DND-41 (cell line): ENCODE measurements at regions not wholly inside any gene's neighbourhood (a gene's known extent, or its start where the extent isn't known, plus 50 kb on each side); places are given as distances from the start of the nearest gene placed in this dataset.

Source experiments
- ATAC-seq: fragments of 200-7000 bp; cut with Tn5 transposase; 3 replicates; pipeline ENCODE4 v1.9.1; 2021; ENCODE audit warnings: low read depth; ENCODE audit not compliant: insufficient read depth
- DNase-seq: peaks from one replicate; pipeline ENCODE4 v3.0.0-alpha.2; 2020
- H2AFZ ChIP-seq: 2 replicates; pipeline ENCODE4 v1.6.0; 2012; ENCODE audit warnings: low read depth, low read length
- H3K27ac ChIP-seq: 2 replicates; pipeline ENCODE4 v1.5.1; 2012; ENCODE audit warnings: low read length, inconsistent platforms
- H3K27me3 ChIP-seq: fragments of 200-600 bp; sonication (generic); 2 replicates; pipeline ENCODE4 v1.6.0; 2012; ENCODE audit warnings: low read length, mild to moderate bottlenecking, inconsistent platforms; ENCODE audit not compliant: insufficient read depth, poor library complexity
- H3K36me3 ChIP-seq: 2 replicates; pipeline ENCODE4 v1.5.1; 2012; ENCODE audit warnings: low read length, inconsistent platforms; ENCODE audit not compliant: insufficient read depth
- H3K4me1 ChIP-seq: 2 replicates; pipeline ENCODE4 v1.5.1; 2012; ENCODE audit warnings: mild to moderate bottlenecking, low read length; ENCODE audit not compliant: insufficient read depth
- H3K4me2 ChIP-seq: 2 replicates; pipeline ENCODE4 v1.6.0; 2012; ENCODE audit warnings: mild to moderate bottlenecking, moderate library complexity, low read length, inconsistent platforms; ENCODE audit not compliant: insufficient read depth
- H3K4me3 ChIP-seq, 2 experiments: fragments of 200-600 bp in 1 of 2; shearing (Covaris generic) in 1 of 2; 2 replicates each; pipeline ENCODE4 v1.5.1; 2012 to 2016; ENCODE audit warnings: inconsistent platforms in 2 of 2, low read length in 2 of 2, mild to moderate bottlenecking in 2 of 2, low read depth in 1 of 2, moderate library complexity in 1 of 2
- H3K79me2 ChIP-seq: 2 replicates; pipeline ENCODE4 v1.6.0; 2012; ENCODE audit warnings: low read length, inconsistent platforms; ENCODE audit not compliant: insufficient read depth
- H3K9ac ChIP-seq: 2 replicates; pipeline ENCODE4 v1.6.0; 2012; ENCODE audit warnings: low read depth, mild to moderate bottlenecking, inconsistent platforms, low read length, moderate library complexity
- H3K9me3 ChIP-seq: 2 replicates; pipeline ENCODE4 v1.5.1; 2012; ENCODE audit warnings: low read length, moderate library complexity, mild to moderate bottlenecking, inconsistent platforms; ENCODE audit not compliant: insufficient read depth, severe bottlenecking
- H4K20me1 ChIP-seq: 2 replicates; pipeline ENCODE4 v1.6.0; 2012; ENCODE audit warnings: low read length; ENCODE audit not compliant: insufficient read depth
- CTCF ChIP-seq: IDR thresholded peaks from 2 replicates; pipeline ENCODE4 v1.5.1; 2012; ENCODE audit warnings: borderline replicate concordance, low read length, moderate library complexity, mild to moderate bottlenecking; ENCODE audit not compliant: poor library complexity, severe bottlenecking; ENCODE audit errors: extremely low read depth
- EZH2 ChIP-seq: IDR thresholded peaks from 3 replicates; pipeline ENCODE4 v1.6.1; 2012; ENCODE audit warnings: borderline replicate concordance, low read depth, mild to moderate bottlenecking, moderate library complexity, low read length, inconsistent platforms; ENCODE audit not compliant: severe bottlenecking

- no peaks in the 10 kb centered on the region for H3K4me1 ChIP-seq
- H3K4me2 ChIP-seq: no peak overlapping the region
- H3K27ac ChIP-seq: no peak overlapping the region
- no peaks in the 10 kb centered on the region for H3K27me3 ChIP-seq
- H3K4me3 ChIP-seq: no peak overlapping the region
- H3K79me2 ChIP-seq: no peaks in the 10 kb centered on the region
- ATAC-seq (no peak), DNase-seq (no peak)
- no peaks in the 10 kb centered on the region for H4K20me1 ChIP-seq
- no peak overlapping the region for H2AFZ ChIP-seq
- no peaks in the 10 kb centered on the region for H3K36me3 ChIP-seq
- H3K9me3 ChIP-seq: no peaks in the 10 kb centered on the region
- no peak for TF ChIP-seq EZH2
- TF ChIP-seq CTCF: no peak
- no peak overlapping the region for H3K9ac ChIP-seq
These were observed 548.8 kb upstream of the SMC2 start for GRCh38 chr9:103545260-103545659.

- Histone ChIP-seq H3K27ac (no peak overlapping the region), H4K20me1 (no peaks in the 10 kb centered on the region), H3K9me3 (no peaks in the 10 kb centered on the region), H2AFZ (no peak overlapping the region), H3K36me3 (no peaks in the 10 kb centered on the region), H3K79me2 (no peaks in the 10 kb centered on the region), H3K27me3 (no peaks in the 10 kb centered on the region), H3K4me2 (no peak overlapping the region), H3K4me1 (no peaks in the 10 kb centered on the region), H3K4me3 (no peak overlapping the region), H3K9ac (no peak overlapping the region)
- ATAC-seq (no peak), DNase-seq (no peak)
- TF ChIP-seq CTCF: no peak
- no peak for TF ChIP-seq EZH2
These were observed 541.4 kb upstream of the SMC2 start for GRCh38 chr9:103552712-103553111.

GRCh38 chr9:103574056-103574455 lies 520.1 kb upstream of the SMC2 start:
- no peak for DNase-seq
- no peak overlapping the region for H3K9ac ChIP-seq
- no peaks in the 10 kb centered on the region for H4K20me1 ChIP-seq
- no peak overlapping the region for H2AFZ ChIP-seq
- H3K27me3 ChIP-seq: no peaks in the 10 kb centered on the region
- ATAC-seq: no peak
- H3K27ac ChIP-seq: no peak overlapping the region
- no peak for TF ChIP-seq CTCF
- TF ChIP-seq EZH2: no peak
- no peaks in the 10 kb centered on the region for H3K36me3 ChIP-seq
- H3K9me3 ChIP-seq: no peaks in the 10 kb centered on the region
- H3K79me2 ChIP-seq: no peaks in the 10 kb centered on the region
- H3K4me3 ChIP-seq: no peak overlapping the region
- no peak overlapping the region for H3K4me2 ChIP-seq
- no peaks in the 10 kb centered on the region for H3K4me1 ChIP-seq

- no peak overlapping the region for H3K9ac ChIP-seq
- no peak for ATAC-seq
- H3K79me2 ChIP-seq: no peaks in the 10 kb centered on the region
- H3K4me1 ChIP-seq: no peaks in the 10 kb centered on the region
- H4K20me1 ChIP-seq: no peaks in the 10 kb centered on the region
- H3K4me2 ChIP-seq: no peak overlapping the region
- H2AFZ ChIP-seq: no peak overlapping the region
- no peak for DNase-seq
- no peaks in the 10 kb centered on the region for H3K9me3 ChIP-seq
- H3K27ac ChIP-seq: no peak overlapping the region
- no peaks in the 10 kb centered on the region for H3K36me3 ChIP-seq
- TF ChIP-seq CTCF (no peak), EZH2 (no peak)
- no peak overlapping the region for H3K4me3 ChIP-seq
- no peaks in the 10 kb centered on the region for H3K27me3 ChIP-seq
These were observed 507.4 kb upstream of the SMC2 start for GRCh38 chr9:103586721-103587120.
